GM12891 (cell line): ENCODE measurements at regions not wholly inside any gene's neighbourhood (a gene's known extent, or its start where the extent isn't known, plus 50 kb on each side); places are given as distances from the start of the nearest gene placed in this dataset.

Experiments used
- PAX5 ChIP-seq: IDR thresholded peaks from 2 replicates; pipeline ENCODE4 v1.6.1; 2011; ENCODE audit warnings: low read length, moderate library complexity, mild to moderate bottlenecking; ENCODE audit not compliant: insufficient read depth, severe bottlenecking
- POLR2A ChIP-seq: IDR thresholded peaks from 2 replicates; pipeline ENCODE4 v1.6.1; 2011; ENCODE audit warnings: low read depth, low read length, control low read depth
- POLR2AphosphoS5 ChIP-seq: IDR thresholded peaks from 2 replicates; pipeline ENCODE4 v1.6.1; 2011; ENCODE audit warnings: low read depth, low read length, control low read depth
- POU2F2 ChIP-seq: IDR thresholded peaks from 2 replicates; pipeline ENCODE4 v1.6.1; 2011; ENCODE audit warnings: low read depth, mild to moderate bottlenecking, control low read depth, low read length, moderate library complexity
- SPI1 ChIP-seq: IDR thresholded peaks from 2 replicates; pipeline ENCODE4 v1.6.1; 2011; ENCODE audit warnings: low read depth, low read length, control low read depth
- TAF1 ChIP-seq: IDR thresholded peaks from 2 replicates; pipeline ENCODE4 v1.6.1; 2011; ENCODE audit warnings: low read depth, low read length, control low read depth

GRCh38 chr21:22346576-22346975, 1348.4 kb downstream of the NCAM2 start:
- TF ChIP-seq TAF1 (no peak), POLR2A (no peak), SPI1 (no peak), POLR2AphosphoS5 (no peak), POU2F2 (no peak), PAX5 (no peak)
